HUES6 (cell line): ENCODE measurements at regions not wholly inside any gene's neighbourhood (a gene's known extent, or its start where the extent isn't known, plus 50 kb on each side); places are given as distances from the start of the nearest gene placed in this dataset.

ENCODE experiments used
- H3K27ac ChIP-seq: 2 replicates; pipeline ENCODE4 v1.7.0; 2013; ENCODE audit warnings: low read depth, mild to moderate bottlenecking, low read length, inconsistent platforms
- H3K27me3 ChIP-seq: 2 replicates; pipeline ENCODE4 v1.6.1; 2013; ENCODE audit warnings: low read length; ENCODE audit not compliant: control insufficient read depth, insufficient read depth
- H3K36me3 ChIP-seq: 2 replicates; pipeline ENCODE4 v1.6.1; 2013; ENCODE audit warnings: low read length; ENCODE audit not compliant: control insufficient read depth, insufficient read depth
- H3K4me1 ChIP-seq: 2 replicates; pipeline ENCODE4 v1.6.1; 2013; ENCODE audit warnings: low read length; ENCODE audit not compliant: control insufficient read depth, insufficient read depth
- H3K4me3 ChIP-seq: 2 replicates; pipeline ENCODE4 v1.5.1; 2013; ENCODE audit warnings: low read depth, low read length
- H3K9ac ChIP-seq: one replicate; pipeline ENCODE4 v1.6.1; 2013; ENCODE audit warnings: mild to moderate bottlenecking, low read length
- H3K9me3 ChIP-seq: 2 replicates; pipeline ENCODE4 v1.6.1; 2013; ENCODE audit warnings: low read depth, low read length; ENCODE audit not compliant: control insufficient read depth, insufficient read depth

DNA sequence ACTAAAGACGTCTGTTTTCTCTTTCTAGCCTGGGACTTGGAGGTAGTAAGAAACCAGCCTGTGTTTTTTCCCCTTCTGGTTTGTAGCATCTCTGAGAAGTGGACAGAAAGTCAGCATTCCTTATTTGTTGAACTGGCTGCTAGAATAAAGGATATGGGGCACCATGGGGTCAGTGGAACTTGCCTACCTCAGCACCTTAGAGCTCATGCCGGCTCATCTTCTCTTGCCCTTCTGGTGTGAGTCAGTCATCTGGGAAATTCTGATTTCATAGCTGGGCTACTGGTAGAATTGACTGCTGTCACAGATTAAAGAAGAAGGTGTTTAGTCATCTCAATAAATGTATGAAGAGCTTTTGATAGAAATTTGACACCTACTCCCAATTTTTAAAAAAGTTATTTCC lies 202.7 kb upstream of the TOPAZ1 start:
- H3K9ac ChIP-seq = no peak overlapping the region
- H3K9me3 ChIP-seq = peaks cover 9% of the 10 kb centered on the region; the same call in 1 of the 2 replicates
- no peaks in the 10 kb centered on the region for H3K4me1 ChIP-seq
- H3K36me3 ChIP-seq = no peaks in the 10 kb centered on the region
- no peak overlapping the region for H3K27ac ChIP-seq
- no peak overlapping the region for H3K4me3 ChIP-seq
- H3K27me3 ChIP-seq = no peaks in the 10 kb centered on the region

DNA sequence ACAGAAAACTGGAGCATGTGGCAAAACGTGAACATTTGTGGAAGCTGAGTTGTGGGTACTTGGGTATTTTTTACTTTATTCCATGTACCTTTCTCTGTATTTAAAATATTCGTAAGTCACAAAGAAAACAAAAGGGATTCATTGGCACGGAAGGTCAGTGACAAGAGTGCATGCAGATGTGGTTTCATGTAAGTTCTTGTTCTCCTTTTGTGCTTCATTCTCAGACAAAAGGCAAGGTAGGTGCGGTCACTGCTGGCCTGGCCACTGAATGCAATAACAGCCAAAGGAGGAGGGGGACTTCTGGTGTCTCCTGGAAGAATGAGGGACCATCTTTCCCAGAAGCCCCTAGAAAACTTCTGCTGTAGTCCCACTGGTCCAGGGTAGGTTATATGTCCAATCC lies 200.0 kb upstream of the TOPAZ1 start:
- Histone ChIP-seq H3K9ac (no peak overlapping the region), H3K9me3 (peaks cover 9% of the 10 kb centered on the region; the same call in 1 of the 2 replicates), H3K36me3 (no peaks in the 10 kb centered on the region), H3K27me3 (no peaks in the 10 kb centered on the region), H3K27ac (no peak overlapping the region), H3K4me1 (no peaks in the 10 kb centered on the region), H3K4me3 (no peak overlapping the region)

DNA sequence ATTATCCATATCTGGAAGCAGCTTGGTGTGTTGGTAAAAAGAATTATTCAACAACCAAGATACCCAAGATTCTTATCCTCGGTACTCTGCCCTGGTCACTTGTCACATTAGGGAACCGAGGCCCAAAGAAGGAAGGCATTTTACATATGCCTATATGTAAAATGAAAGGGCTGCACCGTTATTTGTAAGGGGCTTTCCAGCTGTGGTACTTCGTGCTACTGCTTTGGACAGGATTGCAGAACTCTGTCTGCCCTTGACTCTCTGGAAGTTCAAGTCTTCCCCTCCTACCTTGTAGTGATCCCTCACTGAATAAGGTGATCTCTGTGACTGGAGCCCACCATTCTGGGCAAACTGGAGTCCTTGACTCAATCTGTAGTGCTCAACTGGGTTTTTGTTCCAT lies 198.9 kb upstream of the TOPAZ1 start:
- no peak overlapping the region for H3K27ac ChIP-seq
- H3K27me3 ChIP-seq = no peaks in the 10 kb centered on the region
- no peak overlapping the region for H3K4me3 ChIP-seq
- peaks cover 9% of the 10 kb centered on the region; the same call in 1 of the 2 replicates for H3K9me3 ChIP-seq
- no peaks in the 10 kb centered on the region for H3K36me3 ChIP-seq
- no peak overlapping the region for H3K9ac ChIP-seq
- peaks cover 2% of the 10 kb centered on the region; the same call in 1 of the 2 replicates for H3K4me1 ChIP-seq

DNA sequence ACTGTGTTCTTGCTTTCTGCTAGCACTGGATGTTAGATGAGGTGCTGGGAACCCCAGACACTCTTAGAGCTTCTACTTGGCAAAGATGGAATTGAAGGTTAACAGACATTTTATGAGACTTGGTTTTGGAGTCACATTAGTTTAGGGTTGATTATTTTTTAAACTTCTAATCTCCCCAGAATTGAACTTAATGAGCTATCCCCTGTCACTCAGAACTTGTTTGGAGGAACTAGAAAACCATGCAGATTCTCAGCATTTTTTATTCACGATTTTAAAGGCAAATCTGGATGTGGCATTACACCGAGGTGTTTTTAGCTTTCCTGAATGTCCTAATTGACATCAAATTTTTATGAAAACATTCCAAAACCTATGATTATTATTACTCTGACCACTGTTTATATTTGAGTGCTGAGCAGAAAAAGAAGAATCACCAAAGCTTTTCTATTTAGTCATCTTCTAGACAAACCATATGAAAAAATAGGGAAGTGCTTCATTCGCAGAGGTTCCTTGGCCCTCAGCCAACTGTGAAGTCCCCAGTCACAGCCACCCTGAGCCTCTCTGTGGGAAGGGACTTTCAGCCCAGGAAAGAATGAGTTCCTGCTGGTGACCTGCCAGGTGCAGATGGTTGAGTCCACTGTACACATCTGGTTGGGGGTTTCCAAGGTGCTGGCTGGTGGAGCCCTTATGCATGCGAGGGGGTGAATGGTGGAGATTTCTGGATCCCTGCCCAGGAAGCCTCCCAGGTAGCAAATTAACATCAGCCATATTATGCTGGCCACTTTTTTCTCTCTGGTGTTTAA lies 196.0 kb upstream of the TOPAZ1 start:
- Histone ChIP-seq H3K36me3 (no peaks in the 10 kb centered on the region), H3K27me3 (no peaks in the 10 kb centered on the region), H3K9me3 (peaks cover 9% of the 10 kb centered on the region; the same call in 1 of the 2 replicates), H3K4me3 (no peak overlapping the region), H3K9ac (no peak overlapping the region), H3K27ac (no peak overlapping the region), H3K4me1 (peaks cover 19% of the 10 kb centered on the region)

DNA sequence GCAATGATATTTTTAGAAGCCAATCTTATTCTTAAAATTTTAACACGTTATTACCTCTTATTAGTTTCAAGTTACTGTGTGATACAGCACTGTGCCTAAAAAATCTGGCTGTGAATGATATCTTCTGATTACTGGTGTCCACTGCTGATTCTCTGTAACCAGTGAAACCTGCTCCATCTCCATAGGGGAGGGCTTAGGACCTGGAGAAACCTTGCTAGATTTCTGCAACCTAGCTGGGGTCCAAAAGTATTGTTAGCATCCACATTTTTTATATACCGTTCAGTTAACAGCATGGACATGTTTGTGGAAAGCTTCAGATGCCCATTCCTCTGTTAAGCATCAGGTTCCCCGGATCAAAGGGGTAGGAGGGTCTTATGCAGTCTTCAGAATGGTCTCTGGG lies 193.9 kb upstream of the TOPAZ1 start:
- Histone ChIP-seq H3K4me1 (peaks cover 19% of the 10 kb centered on the region), H3K27me3 (no peaks in the 10 kb centered on the region), H3K9ac (no peak overlapping the region), H3K4me3 (no peak overlapping the region), H3K36me3 (no peaks in the 10 kb centered on the region), H3K27ac (no peak overlapping the region), H3K9me3 (no peaks in the 10 kb centered on the region)

DNA sequence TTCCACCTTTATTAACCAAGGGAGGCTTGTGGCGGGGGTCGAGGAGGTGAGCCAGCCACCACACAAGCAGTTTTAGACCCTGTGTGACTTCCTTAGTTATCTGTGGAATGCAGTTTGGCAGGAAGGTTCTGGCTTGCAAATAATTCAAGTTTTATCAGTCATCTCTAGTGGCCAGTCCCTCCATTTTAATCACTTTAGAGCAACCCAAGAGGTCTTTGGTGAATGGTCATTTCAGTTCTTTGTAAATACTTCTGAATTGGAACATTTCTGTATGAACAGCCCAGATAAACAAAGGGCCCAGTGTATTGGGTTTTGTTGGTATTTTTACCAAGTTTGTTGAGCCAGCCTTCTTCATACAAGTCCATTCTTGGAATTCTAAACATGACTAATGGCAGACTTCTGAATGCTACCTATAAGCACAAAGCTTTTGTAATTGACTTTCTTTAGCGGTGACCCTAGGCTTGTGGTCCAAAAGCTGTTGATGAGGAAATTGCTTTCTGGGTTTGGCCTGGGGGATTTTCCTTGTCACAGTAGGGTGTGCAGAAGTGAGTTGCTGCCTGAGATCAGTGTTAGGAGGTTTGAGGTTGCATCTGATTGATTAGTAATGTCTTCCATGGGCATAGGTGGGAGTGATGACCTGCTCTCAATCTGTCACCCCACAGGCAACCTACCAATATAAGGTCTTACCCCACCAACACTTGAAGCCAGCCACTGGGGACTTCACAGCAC lies 193.3 kb upstream of the TOPAZ1 start:
- Histone ChIP-seq H3K27ac (no peak overlapping the region), H3K9me3 (no peaks in the 10 kb centered on the region), H3K4me3 (no peak overlapping the region), H3K4me1 (peaks cover 19% of the 10 kb centered on the region), H3K9ac (no peak overlapping the region), H3K36me3 (no peaks in the 10 kb centered on the region), H3K27me3 (no peaks in the 10 kb centered on the region)

DNA sequence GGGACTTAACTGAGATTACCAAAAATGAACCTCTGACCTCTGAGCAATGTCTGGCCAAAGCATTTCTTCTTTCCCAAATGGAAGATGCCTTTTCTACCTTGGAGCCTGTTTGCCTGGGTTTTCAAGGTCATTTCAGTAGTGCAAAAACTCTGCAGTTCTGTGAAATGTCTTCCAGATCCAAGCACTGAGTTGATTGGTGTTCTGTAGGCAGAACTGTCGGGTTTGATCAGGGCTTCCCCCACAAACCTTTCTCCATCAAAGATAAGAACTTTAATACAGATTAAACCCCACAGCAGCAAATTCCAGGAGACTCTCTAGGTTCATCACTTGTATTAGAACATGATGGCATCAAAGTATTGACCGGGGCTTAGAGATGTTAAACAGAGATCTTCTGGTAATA lies 192.7 kb upstream of the TOPAZ1 start:
- no peaks in the 10 kb centered on the region for H3K27me3 ChIP-seq
- H3K4me1 ChIP-seq = peaks cover 19% of the 10 kb centered on the region
- H3K27ac ChIP-seq = no peak overlapping the region
- H3K4me3 ChIP-seq = no peak overlapping the region
- no peaks in the 10 kb centered on the region for H3K9me3 ChIP-seq
- no peaks in the 10 kb centered on the region for H3K36me3 ChIP-seq
- H3K9ac ChIP-seq = no peak overlapping the region

DNA sequence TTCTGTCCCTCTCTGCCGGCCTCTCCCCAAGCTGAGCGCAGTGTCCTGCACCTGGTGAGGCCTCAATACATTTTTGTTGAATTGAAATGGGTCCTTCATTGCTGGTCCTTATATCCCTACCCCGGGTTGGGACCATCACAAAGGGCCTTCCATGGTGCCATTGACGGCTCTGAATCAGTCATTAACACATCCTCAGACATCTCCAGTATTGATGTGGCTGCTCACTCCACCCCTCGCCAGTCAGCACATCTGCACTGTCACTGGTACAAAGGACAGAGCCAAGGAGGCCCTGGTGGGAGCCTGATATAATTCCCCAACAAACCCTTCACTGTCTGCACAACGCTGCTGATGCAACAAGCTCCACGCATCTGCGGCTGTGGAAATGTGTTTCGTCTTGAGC lies 191.6 kb upstream of the TOPAZ1 start:
- H3K9ac ChIP-seq = no peak overlapping the region
- no peaks in the 10 kb centered on the region for H3K9me3 ChIP-seq
- H3K27me3 ChIP-seq = no peaks in the 10 kb centered on the region
- no peaks in the 10 kb centered on the region for H3K36me3 ChIP-seq
- H3K27ac ChIP-seq = no peak overlapping the region
- H3K4me3 ChIP-seq = no peak overlapping the region
- H3K4me1 ChIP-seq = peaks cover 19% of the 10 kb centered on the region

DNA sequence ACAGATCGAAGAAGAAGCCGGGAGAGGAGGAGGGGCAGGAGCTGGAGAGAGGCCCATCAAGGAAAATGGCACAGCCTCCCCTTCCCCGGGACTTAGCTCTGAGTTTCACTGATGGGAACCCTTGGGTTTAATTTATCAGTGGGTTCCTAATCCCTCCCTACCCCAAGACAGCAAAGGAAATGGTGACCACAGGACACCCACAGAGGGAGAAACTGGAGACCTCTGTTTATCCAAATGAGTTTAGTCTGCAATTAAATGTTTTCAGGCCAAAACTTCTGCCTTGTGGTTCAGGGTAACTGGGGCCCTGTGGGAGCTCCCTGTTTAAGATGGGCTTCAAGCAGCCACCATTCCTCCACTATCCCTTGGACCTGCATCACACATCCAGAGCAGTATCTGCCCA lies 190.8 kb upstream of the TOPAZ1 start:
- no peaks in the 10 kb centered on the region for H3K9me3 ChIP-seq
- H3K9ac ChIP-seq = no peak overlapping the region
- no peak overlapping the region for H3K4me3 ChIP-seq
- H3K36me3 ChIP-seq = no peaks in the 10 kb centered on the region
- no peaks in the 10 kb centered on the region for H3K27me3 ChIP-seq
- H3K27ac ChIP-seq = no peak overlapping the region
- H3K4me1 ChIP-seq = peaks cover 19% of the 10 kb centered on the region

DNA sequence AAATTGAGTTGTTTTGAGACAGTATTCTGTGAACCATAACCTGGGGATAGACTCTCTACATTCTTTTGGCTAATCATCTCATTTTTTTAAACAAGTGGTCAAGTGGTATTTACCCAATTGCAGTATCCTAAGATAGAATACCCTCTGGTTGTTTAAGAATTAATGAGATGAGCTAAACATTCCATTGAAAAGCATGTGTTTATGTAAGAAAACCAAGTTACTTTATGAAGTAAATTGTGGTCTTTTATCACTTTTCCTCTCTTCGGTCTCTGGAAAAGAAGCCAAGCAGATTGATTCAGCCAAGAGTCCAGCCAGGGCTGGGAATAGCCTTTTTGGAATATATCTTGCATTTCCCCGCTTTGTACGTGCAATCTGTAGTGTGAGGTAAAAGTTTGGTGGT lies 185.7 kb upstream of the TOPAZ1 start:
- H3K27me3 ChIP-seq = no peaks in the 10 kb centered on the region
- H3K9me3 ChIP-seq = no peaks in the 10 kb centered on the region
- no peaks in the 10 kb centered on the region for H3K36me3 ChIP-seq
- H3K27ac ChIP-seq = no peak overlapping the region
- no peak overlapping the region for H3K4me3 ChIP-seq
- peaks cover 8% of the 10 kb centered on the region for H3K4me1 ChIP-seq
- H3K9ac ChIP-seq = no peak overlapping the region

DNA sequence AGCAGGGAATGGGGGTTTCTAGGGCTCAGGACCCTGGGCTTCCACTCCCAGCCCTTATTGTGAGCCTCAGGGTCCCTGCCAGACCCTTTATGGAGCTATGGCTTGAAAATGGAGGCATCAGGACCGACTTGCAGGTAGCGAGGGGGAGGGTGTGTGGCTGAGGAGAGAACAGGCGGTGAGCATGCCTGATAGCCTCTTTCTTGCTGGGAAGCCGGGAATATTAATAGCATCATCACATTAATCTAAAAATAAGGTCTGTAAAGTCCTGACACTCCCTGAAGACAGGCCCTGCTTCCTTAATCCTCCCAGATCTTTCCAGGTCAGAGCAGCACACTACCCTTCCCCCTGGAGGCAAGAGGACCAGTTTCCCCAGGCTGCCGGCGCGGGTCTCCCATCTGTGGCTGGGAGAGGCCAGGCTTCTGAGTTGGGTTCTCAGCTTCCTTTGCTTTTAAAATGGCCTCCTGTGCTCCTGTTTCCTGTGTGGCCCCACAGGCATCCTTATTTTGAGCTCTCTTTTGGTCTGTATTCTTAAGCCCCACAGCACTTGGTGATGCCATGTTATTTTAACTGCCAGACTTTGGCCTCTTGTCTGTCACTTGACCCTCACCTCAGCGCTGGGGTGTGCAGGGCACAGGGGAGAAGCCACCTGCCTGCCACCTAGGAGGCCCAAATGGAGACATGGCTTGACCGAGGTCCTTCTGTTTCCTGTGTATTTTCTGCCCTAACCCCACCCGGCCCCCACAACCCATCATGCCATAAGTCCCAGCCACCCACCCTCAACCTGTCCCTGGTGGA lies 185.0 kb upstream of the TOPAZ1 start:
- H3K4me1 ChIP-seq = peaks cover 8% of the 10 kb centered on the region
- H3K9ac ChIP-seq = no peak overlapping the region
- H3K9me3 ChIP-seq = no peaks in the 10 kb centered on the region
- H3K27ac ChIP-seq = no peak overlapping the region
- no peak overlapping the region for H3K4me3 ChIP-seq
- H3K36me3 ChIP-seq = no peaks in the 10 kb centered on the region
- H3K27me3 ChIP-seq = no peaks in the 10 kb centered on the region
